ENCODE measurements at regions not wholly inside any gene's neighbourhood (a gene's known extent, or its start where the extent isn't known, plus 50 kb on each side); places are given as distances from the start of the nearest gene placed in this dataset.

- H3K27ac ChIP-seq (ENCODE audit: low read depth), result no peak overlapping the region
- no peaks in the 10 kb centered on the region for H3K36me3 ChIP-seq (ENCODE audit: insufficient read depth)
- peaks cover 4% of the 10 kb centered on the region for H3K27me3 Mint-ChIP-seq (ENCODE audit: insufficient read depth, low read depth, poor library complexity)
- H3K4me3 Mint-ChIP-seq, result no peak overlapping the region
- ATAC-seq (no peak), DNase-seq (ENCODE audit: low spot score) (no peak)
- no peaks in the 10 kb centered on the region for H4K20me1 ChIP-seq (replicated peaks; ENCODE audit: insufficient read depth)
- H3K9me3 Mint-ChIP-seq, result peaks cover 18% of the 10 kb centered on the region; the same call in 2 of the 3 replicates
- no peaks in the 10 kb centered on the region for H3K27me3 ChIP-seq (ENCODE audit: insufficient read depth)
- H2AFZ ChIP-seq, result 0 out of 2 replicates have a peak overlapping the region, but pooled peaks have one; percentile 43
- no peak overlapping the region for H3K27ac Mint-ChIP-seq
- no peaks in the 10 kb centered on the region for H3K4me1 Mint-ChIP-seq
- no peaks in the 10 kb centered on the region for H3K4me1 ChIP-seq (ENCODE audit: insufficient read depth)
- peaks cover 3% of the 10 kb centered on the region; the same call in 1 of the 2 replicates for H3K9me2 ChIP-seq (ENCODE audit: insufficient read depth)
- H3K36me3 Mint-ChIP-seq (ENCODE audit: low read depth), result no peaks in the 10 kb centered on the region; the same call in 2 of the 3 replicates
- TF ChIP-seq ZNF331 (CRISPR knock-in tag; IDR thresholded peaks at IDR 0.05; ENCODE audit: low read depth), result no peak
- TF ChIP-seq STAT1 (IDR thresholded peaks at IDR 0.05; ENCODE audit: unreplicated experiment), result no peak
- no peak for TF ChIP-seq EZH2phosphoT487 (IDR thresholded peaks at IDR 0.05; ENCODE audit: unreplicated experiment)
- TF ChIP-seq ZNF462 (CRISPR knock-in tag; IDR thresholded peaks at IDR 0.05), result no peak
- TF ChIP-seq EZH2 (IDR thresholded peaks at IDR 0.05; ENCODE audit: low read depth, unreplicated experiment), result no peak
- no peak for TF ChIP-seq NANOG (IDR thresholded peaks at IDR 0.05; ENCODE audit: borderline replicate concordance)
- TF ChIP-seq CREB1 (CRISPR knock-in tag; IDR thresholded peaks at IDR 0.05; ENCODE audit: low read depth), result no peak
- TF ChIP-seq ETS1 (IDR thresholded peaks at IDR 0.05), result no peak
- TF ChIP-seq JUNB (IDR thresholded peaks at IDR 0.05; ENCODE audit: unreplicated experiment), result no peak
- no peak for TF ChIP-seq CTCF (conservative IDR thresholded peaks at IDR 0.05; ENCODE audit: low read depth in 2 of 2)
- no peak for TF ChIP-seq POLR2AphosphoS5 (IDR thresholded peaks at IDR 0.05; ENCODE audit: low read depth)
- no peak for TF ChIP-seq REST (IDR thresholded peaks at IDR 0.05; ENCODE audit: unreplicated experiment)
- TF ChIP-seq ZNF114 (CRISPR knock-in tag; IDR thresholded peaks at IDR 0.05), result no peak
- H3K4me2 ChIP-seq, result no peak overlapping the region
- H3F3A ChIP-seq (replicated peaks; ENCODE audit: low read depth), result no peaks in the 10 kb centered on the region
- H3K4me3 ChIP-seq, result no peak overlapping the region
- no peaks in the 10 kb centered on the region for H3K79me2 ChIP-seq (replicated peaks; ENCODE audit: insufficient read depth)
Observed at GRCh38 chr3:24566927-24567326, 72.3 kb upstream of the THRB start.
